Large intestine (tissue), 3 donors: ENCODE measurements at regions not wholly inside any gene's neighbourhood (a gene's known extent, or its start where the extent isn't known, plus 50 kb on each side); places are given as distances from the start of the nearest gene placed in this dataset.

Experiments
- DNase-seq, 2 donors: peaks; one replicate each; pipeline versions ENCODE4 v3.0.0 to v3.0.0-alpha.2; 2013
- H3K27ac ChIP-seq: one replicate; pipeline ENCODE4 v1.5.1; 2013; ENCODE audit warnings: low read length
- H3K27me3 ChIP-seq: 2 replicates; pipeline ENCODE4 v1.6.1; 2013; ENCODE audit warnings: low read length; ENCODE audit not compliant: control insufficient read depth, insufficient read depth
- H3K36me3 ChIP-seq: 2 replicates; pipeline ENCODE4 v1.6.1; 2013; ENCODE audit warnings: low read length; ENCODE audit not compliant: control insufficient read depth, insufficient read depth
- H3K4me1 ChIP-seq: one replicate; pipeline ENCODE4 v1.6.1; 2013; ENCODE audit warnings: low read length; ENCODE audit not compliant: control insufficient read depth, insufficient read depth
- H3K4me3 ChIP-seq: one replicate; pipeline ENCODE4 v1.5.1; 2013; ENCODE audit warnings: low read length
- H3K9me3 ChIP-seq: one replicate; pipeline ENCODE4 v1.6.1; 2013; ENCODE audit warnings: mild to moderate bottlenecking, low read depth, low read length, moderate library complexity; ENCODE audit not compliant: control insufficient read depth
- WGBS: methylation state at CpG from one replicate; pipeline ENCODE4 v1.1.5; 2013; ENCODE audit warnings: low lambda C conversion rate; ENCODE audit not compliant: insufficient coverage; 5-methylcytosine and 5-hydroxymethylcytosine counted together

DNA sequence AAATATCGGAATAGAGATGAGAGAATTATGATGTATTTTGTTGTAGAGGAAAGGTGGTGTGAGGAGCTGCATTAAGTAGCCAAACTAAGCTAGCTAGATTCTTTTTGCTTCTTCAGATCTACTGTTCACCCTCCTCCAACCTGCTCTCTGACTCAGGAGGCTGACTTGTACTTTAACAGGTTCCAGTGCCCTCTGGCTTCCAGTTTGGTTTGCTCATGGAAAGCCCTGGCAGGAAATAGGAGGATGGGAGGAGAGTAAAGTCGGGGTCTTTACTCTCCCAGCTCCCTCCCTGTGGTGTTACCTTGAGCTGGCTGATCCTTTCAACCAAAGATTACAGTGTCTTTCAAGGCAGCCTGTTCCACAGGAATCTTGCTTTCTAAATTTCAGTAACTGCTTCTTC is 277.0 kb upstream of the EDA2R start:
- no peak for DNase-seq
- Histone ChIP-seq H3K4me1 (no peaks in the 10 kb centered on the region), H3K27me3 (no peaks in the 10 kb centered on the region), H3K36me3 (no peaks in the 10 kb centered on the region), H3K4me3 (no peak overlapping the region), H3K27ac (no peak overlapping the region), H3K9me3 (no peaks in the 10 kb centered on the region)
- no CpG with 5 or more reads among the region's 2 CpGs for WGBS

DNA sequence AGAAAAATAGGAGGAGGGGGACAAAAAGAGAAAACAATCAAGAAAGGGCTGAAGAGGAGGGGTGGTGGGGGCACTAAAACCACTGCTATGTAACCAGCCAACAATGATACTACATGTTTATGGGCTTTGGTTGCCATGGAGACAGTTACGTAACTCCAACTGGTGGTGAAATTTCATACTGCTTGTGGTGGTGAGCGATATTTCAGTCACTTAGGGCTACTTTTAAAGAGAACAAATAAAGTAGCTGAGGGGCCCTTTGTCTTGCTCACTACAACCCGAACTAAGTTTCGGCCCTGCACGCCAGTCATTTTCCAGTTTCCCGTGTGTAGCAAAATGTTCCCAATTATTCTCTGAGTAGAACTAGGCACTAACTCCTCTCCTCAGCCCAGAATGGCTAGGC is 275.2 kb upstream of the EDA2R start:
- no peaks in the 10 kb centered on the region for H3K27me3 ChIP-seq
- H3K9me3 ChIP-seq, result no peaks in the 10 kb centered on the region
- H3K4me3 ChIP-seq, result no peak overlapping the region
- peak overlapping the region; percentile 39 for H3K27ac ChIP-seq
- H3K4me1 ChIP-seq, result no peaks in the 10 kb centered on the region
- WGBS, result no CpG with 5 or more reads among the region's 6 CpGs
- H3K36me3 ChIP-seq, result no peaks in the 10 kb centered on the region
- DNase-seq, result peak; percentile 60 to 81

DNA sequence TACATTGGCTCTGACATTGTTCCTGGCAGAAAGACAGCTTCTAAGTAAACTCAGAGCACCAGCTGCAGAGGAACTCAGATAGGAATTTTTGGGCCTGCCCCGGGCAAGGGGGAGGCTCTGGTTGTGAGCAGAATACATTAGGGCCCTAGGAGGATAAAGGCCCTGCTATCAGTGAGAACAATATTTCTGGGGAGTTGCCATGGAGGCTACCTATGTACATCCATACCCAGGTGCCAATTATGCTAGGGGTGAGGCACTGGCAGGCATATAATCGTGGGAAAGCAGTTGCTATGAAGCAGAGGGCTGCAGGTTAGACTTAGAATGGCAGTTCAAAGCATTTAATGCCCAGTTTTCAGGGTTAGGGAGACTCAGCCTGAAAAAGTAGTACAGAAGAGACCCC is 273.5 kb upstream of the EDA2R start:
- no peak for DNase-seq
- H3K36me3 ChIP-seq, result no peaks in the 10 kb centered on the region
- no CpG with 5 or more reads among the region's 2 CpGs for WGBS

DNA sequence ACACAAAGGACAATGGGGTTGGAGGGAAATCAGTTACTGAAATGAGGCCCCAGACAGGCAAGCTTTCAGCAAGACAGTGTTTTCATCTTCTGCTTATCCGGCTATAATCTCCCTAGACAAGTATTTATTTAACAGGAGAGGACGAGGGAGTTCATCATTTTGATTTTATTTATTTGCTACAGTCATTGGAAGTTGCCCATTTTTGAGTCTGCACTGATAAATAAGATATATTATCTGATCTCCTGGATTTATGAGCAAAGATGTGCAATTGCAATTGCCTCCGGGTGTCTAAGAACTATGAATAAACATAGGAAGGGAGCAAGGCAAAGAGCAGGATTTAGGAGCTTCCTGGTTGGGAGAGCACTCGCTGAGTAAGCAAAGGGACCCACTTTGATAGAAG is 263.2 kb upstream of the EDA2R start:
- peaks cover 5% of the 10 kb centered on the region for H3K4me1 ChIP-seq
- H3K27ac ChIP-seq, result peak overlapping the region; percentile 46
- no peaks in the 10 kb centered on the region for H3K9me3 ChIP-seq
- no peaks in the 10 kb centered on the region for H3K27me3 ChIP-seq
- no CpG with 5 or more reads among the region's 4 CpGs for WGBS
- no peaks in the 10 kb centered on the region for H3K36me3 ChIP-seq
- no peak for DNase-seq
- no peak overlapping the region for H3K4me3 ChIP-seq

More for the DNA sequence above, 273.5 kb upstream of the EDA2R start:
- Histone ChIP-seq H3K27me3 (no peaks in the 10 kb centered on the region), H3K27ac (no peak overlapping the region), H3K4me3 (no peak overlapping the region), H3K9me3 (no peaks in the 10 kb centered on the region), H3K4me1 (no peaks in the 10 kb centered on the region)

DNA sequence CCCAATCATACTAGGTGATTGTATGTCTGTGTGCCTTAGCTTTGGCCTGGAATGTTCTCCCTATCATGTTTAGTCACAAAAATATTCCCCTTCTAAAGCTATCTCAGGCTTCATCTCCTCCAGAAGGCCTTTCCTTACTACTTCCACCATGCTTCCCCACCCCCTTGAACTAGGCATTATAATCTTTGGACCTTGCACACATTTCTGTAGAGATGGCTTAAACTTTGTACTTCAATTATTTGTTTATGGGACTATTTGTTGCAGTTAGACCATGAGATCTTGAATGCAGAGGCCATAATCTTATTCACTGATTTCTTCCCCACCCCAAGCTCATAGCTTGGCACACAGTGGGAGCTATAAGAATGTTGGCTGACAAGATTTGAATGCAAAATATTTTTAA is 262.0 kb upstream of the EDA2R start:
- no peaks in the 10 kb centered on the region for H3K36me3 ChIP-seq
- peak overlapping the region; percentile 46 for H3K27ac ChIP-seq
- H3K4me1 ChIP-seq, result peaks cover 5% of the 10 kb centered on the region
- H3K9me3 ChIP-seq, result no peaks in the 10 kb centered on the region
- H3K4me3 ChIP-seq, result no peak overlapping the region
- no peaks in the 10 kb centered on the region for H3K27me3 ChIP-seq
- peak; percentile 48 to 73 for DNase-seq

DNA sequence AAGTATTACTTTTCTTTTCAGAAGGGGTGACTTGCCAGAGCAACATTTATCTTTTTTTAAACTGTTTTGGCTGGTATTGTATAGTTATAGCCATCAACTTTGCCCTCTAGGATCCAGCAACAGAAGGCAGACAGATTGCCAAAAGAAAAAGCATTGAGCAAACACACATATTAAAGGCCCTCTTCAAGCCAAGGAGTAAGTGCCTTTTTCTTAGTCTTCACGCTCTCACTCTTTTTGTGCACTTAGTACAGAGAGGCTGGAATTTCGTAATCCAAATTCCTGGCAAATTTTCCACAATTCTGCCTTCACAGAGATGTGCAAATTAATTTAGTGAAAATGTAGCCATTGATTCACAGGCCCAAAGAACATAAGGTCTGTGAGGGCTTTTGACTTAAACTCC is 253.1 kb upstream of the EDA2R start:
- no peak for DNase-seq
- H3K27me3 ChIP-seq, result no peaks in the 10 kb centered on the region
- no peaks in the 10 kb centered on the region for H3K4me1 ChIP-seq
- no peaks in the 10 kb centered on the region for H3K9me3 ChIP-seq
- WGBS, result no CpG with 5 or more reads among the region's 2 CpGs
- no peak overlapping the region for H3K4me3 ChIP-seq
- H3K36me3 ChIP-seq, result no peaks in the 10 kb centered on the region
- no peak overlapping the region for H3K27ac ChIP-seq

DNA sequence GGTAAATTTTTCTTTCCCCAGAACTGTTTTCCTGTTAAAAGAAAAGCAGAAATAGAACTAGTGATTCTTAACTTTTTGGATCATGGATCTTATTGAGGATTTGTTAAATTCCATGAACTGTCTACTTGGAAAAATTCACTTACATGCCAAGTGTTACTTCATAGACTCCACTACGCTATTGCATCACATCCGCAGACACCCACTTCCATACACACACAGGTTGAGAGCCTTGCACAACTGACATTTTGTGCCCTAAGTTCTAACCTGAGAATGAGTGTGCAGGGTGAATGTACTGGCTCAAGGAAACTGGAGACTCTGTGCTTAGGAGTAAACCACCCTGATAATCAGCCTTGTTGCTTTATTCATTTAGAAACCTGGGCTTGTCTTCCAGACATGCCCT is 250.5 kb upstream of the EDA2R start:
- no peak for DNase-seq
- H3K36me3 ChIP-seq, result no peaks in the 10 kb centered on the region
- no peaks in the 10 kb centered on the region for H3K4me1 ChIP-seq
- H3K27me3 ChIP-seq, result no peaks in the 10 kb centered on the region
- H3K9me3 ChIP-seq, result no peaks in the 10 kb centered on the region
- no peak overlapping the region for H3K27ac ChIP-seq
- H3K4me3 ChIP-seq, result no peak overlapping the region
- no CpG with 5 or more reads among the region's 2 CpGs for WGBS

DNA sequence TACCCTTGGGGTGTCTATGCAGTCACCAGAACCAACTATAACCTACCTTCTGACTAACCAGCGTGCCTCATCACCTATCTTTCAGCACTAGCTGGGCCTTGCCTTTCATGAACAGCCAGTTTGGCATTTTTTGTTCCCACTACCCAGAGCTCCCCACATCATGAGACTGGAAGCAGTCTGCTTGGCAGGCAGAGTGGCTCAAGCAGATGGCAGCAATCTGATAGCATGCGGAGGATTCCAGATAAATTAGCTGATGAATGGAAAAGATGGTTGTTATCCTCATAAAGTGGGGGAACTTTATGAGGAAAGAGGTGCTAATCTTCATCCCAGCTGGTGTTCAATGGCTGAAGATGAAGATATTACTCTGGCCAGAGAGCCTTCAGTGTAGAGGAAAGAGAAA is 243.2 kb upstream of the EDA2R start:
- WGBS, result no CpG with 5 or more reads among the region's 2 CpGs

DNA sequence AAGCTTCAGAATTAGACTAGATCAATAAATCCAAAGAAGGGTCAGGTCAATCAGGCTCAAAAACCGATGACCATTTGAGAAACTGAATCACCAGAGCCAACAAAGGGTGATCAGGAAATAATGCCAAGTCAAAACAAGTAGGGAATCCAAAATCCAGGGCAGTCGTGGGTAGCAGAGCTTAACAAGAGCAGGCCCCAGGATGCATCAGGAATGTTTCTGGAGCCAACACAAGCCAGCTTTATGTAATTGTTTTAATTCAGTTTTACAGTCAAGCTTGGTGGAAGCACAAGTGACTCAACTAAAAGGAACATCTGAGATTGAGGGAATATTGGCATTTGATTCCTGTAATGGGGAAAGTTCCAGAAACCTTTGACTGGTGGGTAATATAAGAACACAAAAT is 237.9 kb upstream of the EDA2R start:
- Histone ChIP-seq H3K9me3 (no peaks in the 10 kb centered on the region), H3K4me3 (no peak overlapping the region), H3K27ac (no peak overlapping the region), H3K36me3 (no peaks in the 10 kb centered on the region), H3K27me3 (no peaks in the 10 kb centered on the region), H3K4me1 (no peaks in the 10 kb centered on the region)
- no peak for DNase-seq
- no CpG with 5 or more reads among the region's 2 CpGs for WGBS

More for the DNA sequence above, 243.2 kb upstream of the EDA2R start:
- Histone ChIP-seq H3K27me3 (no peaks in the 10 kb centered on the region), H3K4me3 (no peak overlapping the region), H3K9me3 (no peaks in the 10 kb centered on the region), H3K36me3 (no peaks in the 10 kb centered on the region), H3K27ac (no peak overlapping the region), H3K4me1 (no peaks in the 10 kb centered on the region)
- DNase-seq, result no peak

DNA sequence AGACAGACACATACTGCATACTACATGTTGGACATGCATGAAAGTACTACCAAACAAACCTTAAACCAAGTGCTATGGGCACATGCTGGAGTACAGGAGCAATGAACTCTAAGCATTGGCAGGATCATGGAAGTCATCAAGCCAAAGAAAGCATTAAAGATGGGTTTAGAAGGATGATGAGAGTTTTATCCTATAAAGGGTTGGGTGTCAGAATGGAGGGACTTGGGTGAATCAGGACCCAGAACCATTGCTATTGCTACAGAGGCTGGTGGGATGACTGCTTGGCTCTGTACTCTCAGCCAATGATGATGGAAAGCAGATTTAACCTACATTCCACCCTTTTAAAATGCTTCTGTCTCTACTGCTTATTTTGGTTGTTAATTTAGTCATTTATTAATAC is 233.9 kb upstream of the EDA2R start:
- no peaks in the 10 kb centered on the region for H3K9me3 ChIP-seq
- DNase-seq, result no peak

DNA sequence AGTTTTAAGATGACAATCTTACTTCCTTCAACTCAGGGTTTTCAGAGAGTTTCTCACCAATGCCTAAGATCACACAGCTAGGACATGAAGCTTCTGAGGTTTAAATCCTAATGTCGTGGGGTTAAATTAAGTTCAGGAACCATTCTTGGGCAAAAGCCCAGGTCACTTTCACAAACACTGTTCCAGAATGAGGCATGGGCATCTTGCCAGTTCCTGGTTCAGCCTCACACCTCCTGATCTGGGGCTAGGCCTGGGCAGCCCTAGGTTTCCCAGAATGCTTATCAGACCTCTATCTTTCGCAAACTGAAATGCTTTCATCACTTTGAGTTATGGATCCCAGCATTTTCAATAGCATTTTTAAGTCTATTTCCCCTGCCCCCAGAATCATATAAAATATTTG is 224.8 kb upstream of the EDA2R start:
- H3K36me3 ChIP-seq, result no peaks in the 10 kb centered on the region
- H3K27ac ChIP-seq, result no peak overlapping the region
- H3K4me1 ChIP-seq, result no peaks in the 10 kb centered on the region
- no peak overlapping the region for H3K4me3 ChIP-seq
- H3K9me3 ChIP-seq, result no peaks in the 10 kb centered on the region
- DNase-seq, result no peak
- no CpG with 5 or more reads among the region's 2 CpGs for WGBS
- H3K27me3 ChIP-seq, result no peaks in the 10 kb centered on the region

More for the DNA sequence above, 233.9 kb upstream of the EDA2R start:
- no peaks in the 10 kb centered on the region for H3K36me3 ChIP-seq
- H3K27ac ChIP-seq, result no peak overlapping the region
- H3K27me3 ChIP-seq, result no peaks in the 10 kb centered on the region
- no peaks in the 10 kb centered on the region for H3K4me1 ChIP-seq
- H3K4me3 ChIP-seq, result no peak overlapping the region
